ENCODE measurements at regions not wholly inside any gene's neighbourhood (a gene's known extent, or its start where the extent isn't known, plus 50 kb on each side); places are given as distances from the start of the nearest gene placed in this dataset.

GRCh38 chr13:97822377-97822776 is 131.1 kb upstream of the IPO5 start:
- TF ChIP-seq CTCF (conservative IDR thresholded peaks at IDR 0.05): no peak
- no peak for TF ChIP-seq ZFX (IDR thresholded peaks at IDR 0.05)
